IPS-20b (cell line): ENCODE measurements at regions not wholly inside any gene's neighbourhood (a gene's known extent, or its start where the extent isn't known, plus 50 kb on each side); places are given as distances from the start of the nearest gene placed in this dataset.
"Not testable (repeated sequence)": the region's sequence is repeated elsewhere in the genome, so short reads cannot be mapped to it uniquely, and the experiment has no call there.

ENCODE experiments used
- H3K27ac ChIP-seq: one replicate; pipeline ENCODE4 v1.5.1; 2013; ENCODE audit warnings: low read length
- H3K27me3 ChIP-seq: 2 replicates; pipeline ENCODE4 v1.6.1; 2013; ENCODE audit warnings: mild to moderate bottlenecking, low read length, inconsistent platforms; ENCODE audit not compliant: insufficient read depth
- H3K36me3 ChIP-seq: 2 replicates; pipeline ENCODE4 v1.6.1; 2013; ENCODE audit warnings: low read depth, mild to moderate bottlenecking, inconsistent platforms, low read length, moderate library complexity; ENCODE audit not compliant: insufficient read depth
- H3K4me1 ChIP-seq: 2 replicates; pipeline ENCODE4 v1.6.1; 2013; ENCODE audit warnings: mild to moderate bottlenecking, control low read depth, inconsistent platforms, low read length, moderate library complexity; ENCODE audit not compliant: insufficient read depth
- H3K4me3 ChIP-seq: 2 replicates; pipeline ENCODE4 v1.5.1; 2013; ENCODE audit warnings: mild to moderate bottlenecking, low read length, inconsistent platforms
- H3K9ac ChIP-seq: 2 replicates; pipeline ENCODE4 v1.6.1; 2013; ENCODE audit warnings: low read depth, mild to moderate bottlenecking, inconsistent platforms, low read length, moderate library complexity
- H3K9me3 ChIP-seq: 2 replicates; pipeline ENCODE4 v1.6.1; 2013; ENCODE audit warnings: mild to moderate bottlenecking, low read depth, low read length, inconsistent platforms; ENCODE audit not compliant: insufficient read depth

GRCh38 chr15:19903281-19903680 lies 638.3 kb downstream of the GOLGA6L6 start:
- not testable (repeated sequence) for H3K4me3 ChIP-seq, H3K9ac ChIP-seq, H3K36me3 ChIP-seq, H3K27me3 ChIP-seq, H3K27ac ChIP-seq, H3K4me1 ChIP-seq
- H3K9me3 ChIP-seq = peaks cover 39% of the 10 kb centered on the region; the same call in 1 of the 2 replicates

- H3K4me3 ChIP-seq, H3K4me1 ChIP-seq, H3K27ac ChIP-seq, H3K27me3 ChIP-seq, H3K9ac ChIP-seq, H3K36me3 ChIP-seq: not testable (repeated sequence)
- peaks cover 44% of the 10 kb centered on the region; the same call in 1 of the 2 replicates for H3K9me3 ChIP-seq
Observed at GRCh38 chr15:19902388-19902787, 639.2 kb downstream of the GOLGA6L6 start.

- not testable (repeated sequence) for H3K27me3 ChIP-seq, H3K4me3 ChIP-seq, H3K9ac ChIP-seq, H3K4me1 ChIP-seq, H3K27ac ChIP-seq, H3K36me3 ChIP-seq
- peaks cover 46% of the 10 kb centered on the region; the same call in 1 of the 2 replicates for H3K9me3 ChIP-seq
Observed at GRCh38 chr15:19901414-19901813, 640.2 kb downstream of the GOLGA6L6 start.

- H3K9me3 ChIP-seq = peaks cover 50% of the 10 kb centered on the region; the same call in 1 of the 2 replicates
Observed at GRCh38 chr15:19899021-19899824, 642.4 kb downstream of the GOLGA6L6 start.

GRCh38 chr15:19888811-19889210 lies 652.8 kb downstream of the GOLGA6L6 start:
- not testable (repeated sequence) for H3K4me3 ChIP-seq, H3K27ac ChIP-seq, H3K27me3 ChIP-seq, H3K36me3 ChIP-seq, H3K9me3 ChIP-seq, H3K9ac ChIP-seq, H3K4me1 ChIP-seq

More at GRCh38 chr15:19899021-19899824, 642.4 kb downstream of the GOLGA6L6 start:
- H3K27me3 ChIP-seq = no peaks in the 10 kb centered on the region
- no peaks in the 10 kb centered on the region for H3K4me1 ChIP-seq
- no peak overlapping the region for H3K9ac ChIP-seq
- no peaks in the 10 kb centered on the region for H3K36me3 ChIP-seq
- H3K4me3 ChIP-seq = no peak overlapping the region
- no peak overlapping the region for H3K27ac ChIP-seq

- not testable (repeated sequence) for H3K27me3 ChIP-seq, H3K27ac ChIP-seq, H3K4me1 ChIP-seq, H3K4me3 ChIP-seq, H3K36me3 ChIP-seq, H3K9me3 ChIP-seq, H3K9ac ChIP-seq
Observed at GRCh38 chr15:19844061-19844460, 697.5 kb downstream of the GOLGA6L6 start.
